ENCODE measurements at regions not wholly inside any gene's neighbourhood (a gene's known extent, or its start where the extent isn't known, plus 50 kb on each side); places are given as distances from the start of the nearest gene placed in this dataset.

DNA sequence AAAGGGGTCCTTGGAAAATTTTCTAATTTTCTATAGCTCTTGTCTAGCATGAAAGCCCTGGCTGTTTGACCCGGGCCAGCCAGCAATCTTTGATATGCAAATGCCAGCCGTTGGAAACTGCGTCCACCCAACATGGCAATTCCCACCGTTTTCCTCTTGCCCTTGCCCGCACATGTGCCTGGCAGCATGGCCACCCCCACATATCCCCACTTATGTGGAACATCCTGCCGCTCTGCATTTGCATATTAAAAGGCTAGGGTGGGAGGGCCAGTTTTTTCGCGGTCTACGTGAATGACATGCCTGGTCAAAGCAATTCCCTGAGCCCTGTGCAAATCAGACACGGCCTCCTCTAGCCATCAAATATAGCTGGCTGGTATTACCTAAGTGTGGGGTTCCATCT is 110.3 kb upstream of the TDRD3 start:
- H3K27ac ChIP-seq: no peak overlapping the region
- H3K9me3 ChIP-seq: no peaks in the 10 kb centered on the region
- H3K36me3 ChIP-seq: no peaks in the 10 kb centered on the region
- no peaks in the 10 kb centered on the region for H3K27me3 ChIP-seq
- intact Hi-C loops (cut with DNase I): no loop called here
- H3K4me1 ChIP-seq: no peaks in the 10 kb centered on the region
- DNase-seq: no peak
- TF ChIP-seq CTCF (IDR thresholded peaks at IDR 0.05): no peak
- H3K4me3 ChIP-seq: no peak overlapping the region
- no peak overlapping the region for H3K9ac ChIP-seq (ENCODE audit: low read depth in 2 of 2, low read length in 2 of 2)

- H3K36me3 ChIP-seq: no peaks in the 10 kb centered on the region
- intact Hi-C loops (cut with DNase I): no loop called here
- TF ChIP-seq CTCF (IDR thresholded peaks at IDR 0.05): no peak
- H3K4me1 ChIP-seq: no peaks in the 10 kb centered on the region
- H3K27ac ChIP-seq: no peak overlapping the region
- H3K9ac ChIP-seq (ENCODE audit: low read depth in 2 of 2, low read length in 2 of 2): no peak overlapping the region
- no peaks in the 10 kb centered on the region for H3K27me3 ChIP-seq
- no peaks in the 10 kb centered on the region for H3K9me3 ChIP-seq
- no peak overlapping the region for H3K4me3 ChIP-seq
- no peak for DNase-seq
Measured at GRCh38 chr13:60288569-60288968, 108.5 kb upstream of the TDRD3 start.

- H3K36me3 ChIP-seq: no peaks in the 10 kb centered on the region
Measured at GRCh38 chr13:60303166-60303565, 93.9 kb upstream of the TDRD3 start.

GRCh38 chr13:60311527-60311926 is 85.5 kb upstream of the TDRD3 start:
- no peak overlapping the region for H3K4me3 ChIP-seq
- H3K4me1 ChIP-seq: no peaks in the 10 kb centered on the region
- no peaks in the 10 kb centered on the region for H3K9me3 ChIP-seq
- no peak for TF ChIP-seq CTCF (IDR thresholded peaks at IDR 0.05)
- DNase-seq: no peak
- intact Hi-C loops (cut with DNase I): no loop called here
- no peaks in the 10 kb centered on the region for H3K27me3 ChIP-seq
- no peak overlapping the region for H3K27ac ChIP-seq
- H3K36me3 ChIP-seq: no peaks in the 10 kb centered on the region
- no peak overlapping the region for H3K9ac ChIP-seq (ENCODE audit: low read depth in 2 of 2, low read length in 2 of 2)

More at GRCh38 chr13:60303166-60303565, 93.9 kb upstream of the TDRD3 start:
- H3K9ac ChIP-seq (ENCODE audit: low read depth in 2 of 2, low read length in 2 of 2): no peak overlapping the region
- H3K27ac ChIP-seq: no peak overlapping the region
- TF ChIP-seq CTCF (IDR thresholded peaks at IDR 0.05): no peak
- DNase-seq: no peak
- intact Hi-C loops (cut with DNase I): no loop called here
- H3K27me3 ChIP-seq: no peaks in the 10 kb centered on the region
- no peaks in the 10 kb centered on the region for H3K9me3 ChIP-seq
- H3K4me1 ChIP-seq: no peaks in the 10 kb centered on the region
- H3K4me3 ChIP-seq: no peak overlapping the region

DNA sequence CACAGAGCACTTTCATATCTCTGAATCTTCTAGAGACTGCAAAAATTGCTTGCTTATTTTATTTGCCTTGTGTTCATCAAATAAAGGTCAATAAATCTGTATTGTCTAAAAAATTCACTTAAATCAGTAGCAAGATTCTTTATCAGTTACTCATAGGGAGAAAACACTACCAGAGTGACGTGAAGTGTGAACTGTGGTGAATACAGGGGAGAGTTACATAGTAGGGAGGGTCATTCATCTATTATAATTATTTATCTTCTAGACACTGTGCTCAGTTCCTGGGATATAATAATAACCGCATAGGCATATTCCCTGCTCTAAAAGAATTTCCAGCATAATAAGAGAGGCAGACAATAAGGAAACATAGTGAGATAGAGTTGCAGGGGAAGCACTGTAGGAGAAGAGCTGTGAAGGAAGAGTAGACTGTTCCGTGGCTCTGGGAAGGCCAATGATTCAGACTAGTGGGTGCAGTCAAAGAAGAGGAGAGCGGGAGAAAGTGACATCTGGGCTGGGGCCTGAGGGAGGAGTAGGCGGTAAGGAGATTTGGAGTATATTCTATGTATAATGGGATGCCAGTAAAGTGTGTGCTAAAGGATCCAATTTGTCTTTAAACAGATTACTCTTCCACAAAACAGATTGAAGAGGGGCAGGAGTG is 84.0 kb upstream of the TDRD3 start:
- no peak overlapping the region for H3K9ac ChIP-seq (ENCODE audit: low read depth in 2 of 2, low read length in 2 of 2)
- no peaks in the 10 kb centered on the region for H3K36me3 ChIP-seq
- H3K27ac ChIP-seq: no peak overlapping the region
- no peak for DNase-seq
- no peaks in the 10 kb centered on the region for H3K4me1 ChIP-seq
- intact Hi-C loops (cut with DNase I): no loop called here
- TF ChIP-seq CTCF (IDR thresholded peaks at IDR 0.05): no peak
- H3K4me3 ChIP-seq: no peak overlapping the region
- no peaks in the 10 kb centered on the region for H3K9me3 ChIP-seq
- H3K27me3 ChIP-seq: no peaks in the 10 kb centered on the region

Data from colonic mucosa (tissue), 4 donors.